Astrocyte of the hippocampus (primary cell): ENCODE measurements at regions not wholly inside any gene's neighbourhood (a gene's known extent, or its start where the extent isn't known, plus 50 kb on each side); places are given as distances from the start of the nearest gene placed in this dataset.
"Not testable (repeated sequence)": the region's sequence is repeated elsewhere in the genome, so short reads cannot be mapped to it uniquely, and the experiment has no call there.

Experiments
- DNase-seq: peaks from one replicate; pipeline ENCODE4 v3.0.0; 2011; ENCODE audit warnings: low read depth, low spot score

- DNase-seq: no peak
Observed at GRCh38 chr6:159642995-159643394, 50.0 kb downstream of the SOD2 start.

- DNase-seq: no peak
Observed at GRCh38 chr6:159642481-159642880, 50.6 kb downstream of the SOD2 start.

GRCh38 chr6:159640722-159641482 lies 52.1 kb downstream of the SOD2 start:
- no peak for DNase-seq

GRCh38 chr6:159640322-159640721 lies 52.7 kb downstream of the SOD2 start:
- DNase-seq: no peak

GRCh38 chr6:159639721-159640120 lies 53.3 kb downstream of the SOD2 start:
- DNase-seq: no peak

GRCh38 chr6:159633196-159633595 lies 59.8 kb downstream of the SOD2 start:
- no peak for DNase-seq

- no peak for DNase-seq
Observed at GRCh38 chr6:159631886-159632285, 61.2 kb downstream of the SOD2 start.

GRCh38 chr6:159627939-159628338 lies 65.1 kb downstream of the SOD2 start:
- DNase-seq: no peak

- not testable (repeated sequence) for DNase-seq
Observed at GRCh38 chr6:159626506-159626905, 66.5 kb downstream of the SOD2 start.

GRCh38 chr6:159623156-159623555 lies 69.9 kb downstream of the SOD2 start:
- DNase-seq: no peak

GRCh38 chr6:159620947-159621346 lies 72.1 kb downstream of the SOD2 start:
- DNase-seq: no peak

GRCh38 chr6:159617444-159617843 lies 75.6 kb downstream of the SOD2 start:
- no peak for DNase-seq

GRCh38 chr6:159616456-159616855 lies 76.6 kb downstream of the SOD2 start:
- DNase-seq: no peak

GRCh38 chr6:159615918-159616317 lies 77.1 kb downstream of the SOD2 start:
- DNase-seq: no peak

GRCh38 chr6:159610881-159611280 lies 82.2 kb downstream of the SOD2 start:
- DNase-seq: no peak

- no peak for DNase-seq
Observed at GRCh38 chr6:159609652-159610178, 83.3 kb downstream of the SOD2 start.

GRCh38 chr6:159608961-159609651 lies 83.9 kb downstream of the SOD2 start:
- DNase-seq: peak; percentile 27

- no peak for DNase-seq
Observed at GRCh38 chr6:159606786-159607185, 86.3 kb downstream of the SOD2 start.

- no peak for DNase-seq
Observed at GRCh38 chr6:159604443-159604956, 88.5 kb downstream of the SOD2 start.

- DNase-seq: no peak
Observed at GRCh38 chr6:159602431-159603041, 90.5 kb downstream of the SOD2 start.

GRCh38 chr6:159601211-159601610 lies 91.8 kb downstream of the SOD2 start:
- no peak for DNase-seq

- DNase-seq: peak; percentile 84
Observed at GRCh38 chr6:159595173-159595572, 97.9 kb downstream of the SOD2 start.
